ENCODE measurements at regions not wholly inside any gene's neighbourhood (a gene's known extent, or its start where the extent isn't known, plus 50 kb on each side); places are given as distances from the start of the nearest gene placed in this dataset.

DNA sequence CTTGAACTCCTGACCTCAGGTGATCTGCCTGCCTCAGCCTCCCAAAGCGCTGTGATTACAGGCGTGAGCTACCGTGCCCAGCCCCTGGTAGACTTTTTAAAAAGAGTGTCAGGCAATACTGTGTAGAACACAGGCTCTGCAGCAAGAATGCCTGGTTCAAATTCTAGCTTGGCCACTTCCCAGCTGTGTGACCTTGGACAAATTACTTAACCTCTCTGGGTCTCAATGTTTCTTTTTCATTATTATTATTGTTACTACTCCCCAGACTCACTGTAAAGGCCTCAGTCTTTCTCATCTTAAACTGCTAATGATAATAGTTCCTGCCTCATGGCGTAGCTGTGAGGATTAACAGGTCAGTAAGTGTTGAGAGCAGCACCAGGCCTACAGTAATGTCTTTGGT, 114.3 kb downstream of the LITAF start:
- Histone ChIP-seq H3K9me3 (ENCODE audit: control insufficient read depth in 2 of 3, low read length in 3 of 3) (no peaks in the 10 kb centered on the region), H3K27ac (ENCODE audit: low read depth, low read length) (no peak overlapping the region), H3K4me1 (ENCODE audit: control insufficient read depth in 2 of 2, insufficient read depth in 2 of 2, low read length in 2 of 2) (no peaks in the 10 kb centered on the region), H3K4me3 (ENCODE audit: low read length) (no peak overlapping the region), H3K36me3 (ENCODE audit: control insufficient read depth in 2 of 3, insufficient read depth in 3 of 3, low read length in 3 of 3) (no peaks in the 10 kb centered on the region), H3K27me3 (ENCODE audit: control insufficient read depth in 2 of 2, insufficient read depth in 2 of 2, low read length in 2 of 2) (no peaks in the 10 kb centered on the region)
- Mint-ChIP-seq H3K36me3 (peaks cover 0 to 8% (median 0%) of the 10 kb centered on the region in 5 donors), H3K27ac (no peak overlapping the region), H3K4me1 (no peaks in the 10 kb centered on the region), H3K9me3 (no peaks in the 10 kb centered on the region), H3K4me3 (no peak overlapping the region), H3K27me3 (no peaks in the 10 kb centered on the region)
- intact Hi-C loops (cut with micrococcal nuclease) = no loop called here
- ChIA-PET CTCF (no interaction called here), POLR2A (no interaction called here)
- ATAC-seq (no peak), DNase-seq (no peak)

DNA sequence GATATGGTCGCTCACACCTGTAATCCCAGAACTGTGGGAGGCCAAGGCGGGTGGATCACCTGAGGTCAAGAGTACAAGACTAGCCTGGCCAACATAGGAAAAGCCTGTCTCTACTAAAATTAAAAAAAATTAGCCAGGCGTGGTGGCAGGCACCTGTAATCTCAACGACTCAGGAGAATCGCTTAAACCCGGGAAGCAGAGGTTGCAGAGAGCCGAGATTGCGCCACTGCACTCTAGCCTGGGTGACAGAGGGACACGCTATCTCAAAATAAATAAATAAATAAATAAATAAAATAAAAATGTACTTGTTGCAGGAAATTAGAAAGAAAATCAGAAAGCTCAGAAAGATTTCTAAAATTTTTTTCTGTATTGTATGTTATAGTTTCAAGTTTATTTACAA, 113.9 kb downstream of the LITAF start:
- ChIA-PET POLR2A (no interaction called here), CTCF (no interaction called here)
- Histone ChIP-seq H3K36me3 (ENCODE audit: control insufficient read depth in 2 of 3, insufficient read depth in 3 of 3, low read length in 3 of 3) (peaks cover 0 to 3% (median 0%) of the 10 kb centered on the region in 3 experiments), H3K27ac (ENCODE audit: low read depth, low read length) (no peak overlapping the region), H3K4me3 (ENCODE audit: low read length) (no peak overlapping the region), H3K4me1 (ENCODE audit: control insufficient read depth in 2 of 2, insufficient read depth in 2 of 2, low read length in 2 of 2) (no peaks in the 10 kb centered on the region), H3K9me3 (ENCODE audit: control insufficient read depth in 2 of 3, low read length in 3 of 3) (no peaks in the 10 kb centered on the region), H3K27me3 (ENCODE audit: control insufficient read depth in 2 of 2, insufficient read depth in 2 of 2, low read length in 2 of 2) (no peaks in the 10 kb centered on the region)
- H3K4me1 Mint-ChIP-seq = no peaks in the 10 kb centered on the region
- ATAC-seq = no peak
- H3K4me3 Mint-ChIP-seq = no peak overlapping the region
- H3K9me3 Mint-ChIP-seq = no peaks in the 10 kb centered on the region
- peaks cover 0 to 8% (median 0%) of the 10 kb centered on the region in 5 donors for H3K36me3 Mint-ChIP-seq
- H3K27ac Mint-ChIP-seq = no peak overlapping the region
- DNase-seq = no peak
- no peaks in the 10 kb centered on the region for H3K27me3 Mint-ChIP-seq
- intact Hi-C loops (cut with micrococcal nuclease) = no loop called here

DNA sequence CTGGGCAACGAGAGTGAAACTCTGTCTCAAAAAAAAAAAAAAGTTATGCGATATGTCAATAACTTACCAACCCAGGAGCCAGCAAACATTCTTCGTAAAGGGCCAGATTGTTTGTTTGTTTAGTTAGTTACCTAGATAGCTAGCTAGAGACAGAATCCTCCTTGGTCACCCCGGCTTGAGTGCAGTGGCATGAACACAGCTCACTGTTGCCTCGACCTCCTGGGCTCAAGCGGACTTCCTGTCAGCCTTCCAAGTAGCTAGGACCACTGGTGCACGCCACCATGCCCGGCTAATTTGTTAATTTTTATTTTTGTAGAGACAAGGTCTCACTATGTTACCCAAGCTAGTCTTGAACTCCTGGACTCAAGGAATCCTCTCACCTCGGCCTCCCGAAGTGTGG, 113.0 kb downstream of the LITAF start:
- DNase-seq (no peak), ATAC-seq (no peak)
- Mint-ChIP-seq H3K36me3 (peaks cover 0 to 11% (median 2%) of the 10 kb centered on the region in 5 donors), H3K27ac (no peak overlapping the region), H3K4me3 (no peak overlapping the region), H3K9me3 (no peaks in the 10 kb centered on the region), H3K27me3 (no peaks in the 10 kb centered on the region), H3K4me1 (peaks cover 0 to under 1% (median 0%) of the 10 kb centered on the region in 7 donors)
- H3K4me1 ChIP-seq (ENCODE audit: control insufficient read depth in 2 of 2, insufficient read depth in 2 of 2, low read length in 2 of 2) = no peaks in the 10 kb centered on the region
- no peak overlapping the region for H3K4me3 ChIP-seq (ENCODE audit: low read length)
- H3K36me3 ChIP-seq (ENCODE audit: control insufficient read depth in 2 of 3, insufficient read depth in 3 of 3, low read length in 3 of 3) = peaks cover 0 to 3% (median 0%) of the 10 kb centered on the region in 3 experiments
- ChIA-PET CTCF (interaction anchor here (0.6 kb wide), 1 partner anchor 384 kb away, joined by 4 read pairs; no protein-coding TSS in a partner anchor), POLR2A (no interaction called here)
- no peaks in the 10 kb centered on the region for H3K9me3 ChIP-seq (ENCODE audit: control insufficient read depth in 2 of 3, low read length in 3 of 3)
- no peaks in the 10 kb centered on the region for H3K27me3 ChIP-seq (ENCODE audit: control insufficient read depth in 2 of 2, insufficient read depth in 2 of 2, low read length in 2 of 2)
- H3K27ac ChIP-seq (ENCODE audit: low read depth, low read length) = no peak overlapping the region
- intact Hi-C loops (cut with micrococcal nuclease) = no loop called here

DNA sequence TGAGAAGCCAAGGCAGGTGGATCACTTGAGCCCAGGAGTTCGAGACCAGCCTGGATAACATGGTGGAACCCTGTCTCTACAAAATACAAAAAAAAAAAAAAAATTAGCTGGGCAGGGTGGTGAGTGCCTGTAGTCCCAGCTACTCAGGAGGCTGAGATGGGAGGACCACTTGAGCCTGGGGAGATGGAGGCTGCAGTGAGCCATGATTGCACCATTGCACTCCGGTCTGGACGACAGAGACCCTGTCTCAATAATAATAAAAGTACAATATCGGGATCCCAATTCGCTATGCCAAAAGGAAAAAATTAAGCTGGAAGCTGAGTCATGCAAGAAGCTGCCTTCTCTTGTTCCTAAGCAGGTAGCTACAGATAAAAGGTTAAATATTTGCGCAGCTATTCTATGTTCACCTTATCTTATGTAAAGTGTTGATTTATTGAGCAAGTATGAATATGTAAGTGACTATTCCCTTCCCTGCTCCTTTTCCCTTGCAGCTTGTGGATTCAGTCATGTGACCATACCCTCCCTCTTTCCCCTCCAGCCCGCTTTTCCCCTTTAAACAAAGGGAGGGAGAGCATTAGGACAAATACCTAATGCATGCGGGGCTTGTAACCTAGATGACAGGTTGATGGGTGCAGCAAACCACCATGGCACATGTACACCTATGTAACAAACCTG, 112.0 kb downstream of the LITAF start:
- Histone ChIP-seq H3K4me3 (ENCODE audit: low read length) (no peak overlapping the region), H3K4me1 (ENCODE audit: control insufficient read depth in 2 of 2, insufficient read depth in 2 of 2, low read length in 2 of 2) (no peaks in the 10 kb centered on the region), H3K36me3 (ENCODE audit: control insufficient read depth in 2 of 3, insufficient read depth in 3 of 3, low read length in 3 of 3) (peaks cover 0 to 3% (median 0%) of the 10 kb centered on the region in 3 experiments), H3K9me3 (ENCODE audit: control insufficient read depth in 2 of 3, low read length in 3 of 3) (no peaks in the 10 kb centered on the region), H3K27ac (ENCODE audit: low read depth, low read length) (no peak overlapping the region), H3K27me3 (ENCODE audit: control insufficient read depth in 2 of 2, insufficient read depth in 2 of 2, low read length in 2 of 2) (no peaks in the 10 kb centered on the region)
- peaks cover 0 to 17% (median 6%) of the 10 kb centered on the region in 5 donors for H3K36me3 Mint-ChIP-seq
- no peak overlapping the region for H3K27ac Mint-ChIP-seq
- ChIA-PET POLR2A (no interaction called here), CTCF (no interaction called here)
- ATAC-seq (no peak), DNase-seq (no peak)
- H3K27me3 Mint-ChIP-seq = no peaks in the 10 kb centered on the region
- no peak overlapping the region for H3K4me3 Mint-ChIP-seq
- H3K9me3 Mint-ChIP-seq = peaks cover 0 to 2% (median 0%) of the 10 kb centered on the region in 11 donors
- peaks cover 0 to 2% (median 0%) of the 10 kb centered on the region in 7 donors for H3K4me1 Mint-ChIP-seq
- intact Hi-C loops (cut with micrococcal nuclease) = no loop called here

DNA sequence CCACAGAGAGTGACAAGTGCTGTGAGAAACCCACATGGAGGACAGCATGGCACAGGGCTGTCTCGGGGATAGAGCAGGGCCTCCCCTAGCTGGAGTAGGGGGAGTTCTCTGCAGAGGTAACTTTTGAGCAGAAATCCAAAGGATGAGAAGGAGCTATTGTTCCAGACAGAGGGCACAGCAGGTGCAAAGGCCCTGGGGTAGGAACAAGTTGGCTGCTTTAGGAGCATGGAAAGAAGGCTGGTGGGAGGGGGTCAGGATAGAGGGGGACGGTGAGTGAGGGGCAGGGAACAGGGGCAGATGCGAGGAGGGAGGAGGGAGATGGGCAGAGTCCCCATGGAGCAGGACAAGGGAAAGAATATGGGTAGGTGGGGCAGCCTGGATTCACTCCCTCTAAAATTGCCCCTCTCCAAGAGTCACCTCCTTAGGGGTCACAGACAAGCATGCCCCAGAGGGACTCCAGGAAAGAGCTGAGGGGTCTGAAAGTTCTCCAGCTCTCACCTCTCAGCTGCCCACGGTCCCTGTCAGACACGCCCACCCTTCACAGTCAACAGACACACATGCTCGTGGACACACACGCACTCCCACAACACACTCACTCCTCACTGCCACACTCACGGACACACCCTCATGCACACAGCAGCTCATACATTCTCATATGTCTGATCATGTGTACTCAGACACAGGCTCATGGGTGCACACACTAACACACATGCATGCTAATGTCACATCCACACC, 110.7 kb downstream of the LITAF start:
- Histone ChIP-seq H3K27me3 (ENCODE audit: control insufficient read depth in 2 of 2, insufficient read depth in 2 of 2, low read length in 2 of 2) (no peaks in the 10 kb centered on the region), H3K4me3 (ENCODE audit: low read length) (no peak overlapping the region), H3K36me3 (ENCODE audit: control insufficient read depth in 2 of 3, insufficient read depth in 3 of 3, low read length in 3 of 3) (peaks cover 0 to 3% (median 0%) of the 10 kb centered on the region in 3 experiments), H3K9me3 (ENCODE audit: control insufficient read depth in 2 of 3, low read length in 3 of 3) (no peaks in the 10 kb centered on the region), H3K27ac (ENCODE audit: low read depth, low read length) (no peak overlapping the region), H3K4me1 (ENCODE audit: control insufficient read depth in 2 of 2, insufficient read depth in 2 of 2, low read length in 2 of 2) (no peaks in the 10 kb centered on the region)
- Mint-ChIP-seq H3K27ac (no peak overlapping the region), H3K36me3 (peaks cover 0 to 30% (median 15%) of the 10 kb centered on the region in 5 donors), H3K4me3 (no peak overlapping the region), H3K9me3 (peaks cover 0 to 12% (median 7%) of the 10 kb centered on the region in 11 donors), H3K4me1 (peaks cover 0 to 2% (median 0%) of the 10 kb centered on the region in 7 donors), H3K27me3 (no peaks in the 10 kb centered on the region)
- no peak for DNase-seq
- no peak for ATAC-seq
- ChIA-PET POLR2A (interaction anchor here (0.6 kb wide), 1 partner anchor 9 kb away, joined by 3 read pairs; no protein-coding TSS in a partner anchor), CTCF (no interaction called here)
- intact Hi-C loops (cut with micrococcal nuclease) = no loop called here

DNA sequence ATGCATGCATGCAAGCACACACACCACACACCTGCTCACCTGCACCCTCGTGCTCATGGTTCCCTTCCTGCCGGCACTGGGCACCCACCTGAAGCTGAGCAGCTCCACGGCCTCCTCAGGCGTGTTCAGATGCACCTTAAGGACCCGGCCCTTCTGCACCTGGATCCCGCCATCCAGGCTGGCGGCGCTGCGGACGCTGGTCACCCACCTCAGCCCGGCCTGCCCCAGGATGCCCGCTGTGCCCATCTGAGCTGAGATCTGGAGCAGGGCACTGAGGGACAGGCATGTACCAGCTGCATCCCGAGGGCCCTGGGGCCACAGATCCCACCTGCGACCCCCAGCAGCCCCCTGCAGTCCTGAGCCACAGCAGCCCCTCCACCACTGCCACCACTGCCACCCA, 110.0 kb downstream of the LITAF start:
- Mint-ChIP-seq H3K4me3 (no peak overlapping the region), H3K4me1 (peaks cover 0 to 2% (median 0%) of the 10 kb centered on the region in 7 donors), H3K27me3 (no peaks in the 10 kb centered on the region), H3K9me3 (peaks cover 0 to 12% (median 8%) of the 10 kb centered on the region in 11 donors), H3K27ac (no peak overlapping the region), H3K36me3 (peaks cover 0 to 31% (median 16%) of the 10 kb centered on the region in 5 donors)
- ChIA-PET CTCF (no interaction called here), POLR2A (no interaction called here)
- Histone ChIP-seq H3K4me1 (ENCODE audit: control insufficient read depth in 2 of 2, insufficient read depth in 2 of 2, low read length in 2 of 2) (no peaks in the 10 kb centered on the region), H3K9me3 (ENCODE audit: control insufficient read depth in 2 of 3, low read length in 3 of 3) (no peaks in the 10 kb centered on the region), H3K4me3 (ENCODE audit: low read length) (no peak overlapping the region), H3K27ac (ENCODE audit: low read depth, low read length) (no peak overlapping the region), H3K27me3 (ENCODE audit: control insufficient read depth in 2 of 2, insufficient read depth in 2 of 2, low read length in 2 of 2) (no peaks in the 10 kb centered on the region), H3K36me3 (ENCODE audit: control insufficient read depth in 2 of 3, insufficient read depth in 3 of 3, low read length in 3 of 3) (peaks cover 0 to 3% (median 0%) of the 10 kb centered on the region in 3 experiments)
- intact Hi-C loops (cut with micrococcal nuclease) = no loop called here
- DNase-seq (no peak), ATAC-seq (no peak)
